ENCODE measurements at regions not wholly inside any gene's neighbourhood (a gene's known extent, or its start where the extent isn't known, plus 50 kb on each side); places are given as distances from the start of the nearest gene placed in this dataset.

- Histone ChIP-seq H3K4me1 (peaks cover 0 to 24% of the 10 kb centered on the region in 2 donors), H3K9me3 (no peaks in the 10 kb centered on the region), H3K4me3 (no peak overlapping the region), H3K27ac (no peak overlapping the region), H3K27me3 (no peaks in the 10 kb centered on the region), H3K36me3 (no peaks in the 10 kb centered on the region)
- DNase-seq (ENCODE audit: low spot score): no peak
- no peak for TF ChIP-seq CTCF (IDR thresholded peaks at IDR 0.05)
Observed at GRCh38 chr21:16502273-16502672, 772.5 kb downstream of the USP25 start.

- no peak for TF ChIP-seq CTCF (IDR thresholded peaks at IDR 0.05)
- Histone ChIP-seq H3K4me1 (peaks cover 0 to 25% of the 10 kb centered on the region in 2 donors), H3K9me3 (no peaks in the 10 kb centered on the region), H3K4me3 (no peak overlapping the region), H3K27ac (no peak overlapping the region), H3K36me3 (no peaks in the 10 kb centered on the region), H3K27me3 (no peaks in the 10 kb centered on the region)
- DNase-seq (ENCODE audit: low spot score): no peak
Observed at GRCh38 chr21:16502897-16503296, 773.1 kb downstream of the USP25 start.

GRCh38 chr21:16504281-16504680 lies 774.5 kb downstream of the USP25 start:
- no peaks in the 10 kb centered on the region for H3K36me3 ChIP-seq
- H3K27me3 ChIP-seq: no peaks in the 10 kb centered on the region
- no peak overlapping the region for H3K27ac ChIP-seq
- no peak for DNase-seq (ENCODE audit: low spot score)
- peaks cover 0 to 25% of the 10 kb centered on the region in 2 donors for H3K4me1 ChIP-seq
- H3K4me3 ChIP-seq: no peak overlapping the region
- no peak for TF ChIP-seq CTCF (IDR thresholded peaks at IDR 0.05)
- H3K9me3 ChIP-seq: no peaks in the 10 kb centered on the region

GRCh38 chr21:16504766-16505165 lies 775.0 kb downstream of the USP25 start:
- Histone ChIP-seq H3K27ac (no peak overlapping the region), H3K4me1 (peaks cover 0 to 25% of the 10 kb centered on the region in 2 donors), H3K36me3 (no peaks in the 10 kb centered on the region), H3K4me3 (no peak overlapping the region), H3K9me3 (no peaks in the 10 kb centered on the region), H3K27me3 (no peaks in the 10 kb centered on the region)
- TF ChIP-seq CTCF (IDR thresholded peaks at IDR 0.05): no peak
- no peak for DNase-seq (ENCODE audit: low spot score)

GRCh38 chr21:16509476-16509875 lies 779.7 kb downstream of the USP25 start:
- TF ChIP-seq CTCF (IDR thresholded peaks at IDR 0.05): no peak
- H3K9me3 ChIP-seq: no peaks in the 10 kb centered on the region
- no peak overlapping the region for H3K27ac ChIP-seq
- no peaks in the 10 kb centered on the region for H3K27me3 ChIP-seq
- no peak for DNase-seq (ENCODE audit: low spot score)
- H3K4me3 ChIP-seq: no peak overlapping the region
- H3K36me3 ChIP-seq: no peaks in the 10 kb centered on the region
- H3K4me1 ChIP-seq: peaks cover 0 to 19% of the 10 kb centered on the region in 2 donors

- Histone ChIP-seq H3K9me3 (peaks cover 0 to 8% of the 10 kb centered on the region in 2 donors), H3K27ac (no peak overlapping the region), H3K4me1 (peaks cover 0 to 4% of the 10 kb centered on the region in 2 donors), H3K36me3 (no peaks in the 10 kb centered on the region), H3K27me3 (no peaks in the 10 kb centered on the region), H3K4me3 (no peak overlapping the region)
- TF ChIP-seq CTCF (IDR thresholded peaks at IDR 0.05): no peak
- DNase-seq (ENCODE audit: low spot score): no peak
Observed at GRCh38 chr21:16514316-16514715, 784.5 kb downstream of the USP25 start.
